Endothelial cell of umbilical vein (primary cell): ENCODE measurements at regions not wholly inside any gene's neighbourhood (a gene's known extent, or its start where the extent isn't known, plus 50 kb on each side); places are given as distances from the start of the nearest gene placed in this dataset.

Experiments used
- BruUV-seq: library from RNA; stranded (reverse); fragments of 400-500 nt; replicated peaks from 2 replicates; lab custom pipeline; 2021; lab: Mats Ljungman, UMichigan
- CTCF ChIA-PET: fragments of 300-600, 350-600 bp; sonication (Branson Sonifier 250); formaldehyde crosslinking; loops from one replicate; lab custom pipeline; 2021; ENCODE audit warnings: antibody characterized with exemption, inconsistent platforms; lab: Charles Lee
- POLR2A ChIA-PET: fragments of 300-600, 350-600 bp; sonication (Branson Sonifier 250); formaldehyde crosslinking; loops from one replicate; lab custom pipeline; 2021; ENCODE audit warnings: antibody characterized with exemption, inconsistent platforms; lab: Charles Lee
- DNase-seq: peaks from one replicate; pipeline ENCODE4 v3.0.0-alpha.2; 2011; ENCODE audit warnings: low read depth, low spot score
- FAIRE-seq: peaks from 2 replicates; lab custom pipeline; 2011; peaks lifted over from hg19 to GRCh38; lab: Jason Lieb, UNC
- H2AFZ ChIP-seq: 2 replicates; pipeline ENCODE4 v1.6.0; 2012; ENCODE audit warnings: low read depth, low read length, control low read depth, inconsistent platforms
- H3K27ac ChIP-seq: 2 replicates; pipeline ENCODE4 v1.5.1; 2011; ENCODE audit warnings: low read depth, mild to moderate bottlenecking, control low read depth, low read length, moderate library complexity; ENCODE audit not compliant: insufficient read depth
- H3K27me3 ChIP-seq, 2 experiments: 2 replicates each; pipeline versions ENCODE4 v1.6.0 to v1.6.1; 2011; ENCODE audit warnings: low read length in 2 of 2, mixed read lengths in 1 of 2; ENCODE audit not compliant: control insufficient read depth in 2 of 2, insufficient read depth in 2 of 2
- H3K36me3 ChIP-seq, 2 experiments: 2 replicates in 1 of 2; 3 replicates in 1 of 2; pipeline ENCODE4 v1.5.1; 2011; ENCODE audit warnings: low read length in 2 of 2, mild to moderate bottlenecking in 1 of 2, moderate library complexity in 1 of 2; ENCODE audit not compliant: control insufficient read depth in 2 of 2, insufficient read depth in 2 of 2; ENCODE audit errors: extremely low read depth in 1 of 2
- H3K4me1 ChIP-seq: 3 replicates; pipeline ENCODE4 v1.5.1; 2011; ENCODE audit warnings: mild to moderate bottlenecking, low read length; ENCODE audit not compliant: control insufficient read depth, insufficient read depth; ENCODE audit errors: extremely low read depth
- H3K4me2 ChIP-seq: 2 replicates; pipeline ENCODE4 v1.6.1; 2011; ENCODE audit warnings: low read length, control low read depth, mixed read lengths; ENCODE audit not compliant: insufficient read depth
- H3K4me3 ChIP-seq, 3 experiments: fragments of 200-600 bp in 1 of 3; sonication (generic), shearing (Covaris generic) in 1 of 3; replicated peaks in 1 of 3; 2 replicates each; pipeline ENCODE4 v1.5.1; 2011 to 2016; ENCODE audit warnings: control low read depth in 3 of 3, low read length in 3 of 3, mild to moderate bottlenecking in 2 of 3, inconsistent platforms in 1 of 3, low read depth in 1 of 3, moderate library complexity in 1 of 3; ENCODE audit not compliant: insufficient read depth in 1 of 3
- H3K79me2 ChIP-seq: 2 replicates; pipeline ENCODE4 v1.6.0; 2012; ENCODE audit warnings: low read length, inconsistent platforms; ENCODE audit not compliant: control insufficient read depth, insufficient read depth
- H3K9ac ChIP-seq: replicated peaks from 2 replicates; pipeline ENCODE3; 2011; ENCODE audit warnings: low read length, control low read depth; ENCODE audit not compliant: insufficient read depth; ENCODE audit errors: extremely low read depth
- H3K9me1 ChIP-seq: replicated peaks from 3 replicates; pipeline ENCODE4 v1.6.0; 2011; ENCODE audit warnings: mild to moderate bottlenecking, low read length; ENCODE audit not compliant: control insufficient read depth, insufficient read depth; ENCODE audit errors: extremely low read depth
- H3K9me3 ChIP-seq: replicated peaks from 2 replicates; pipeline ENCODE4 v1.5.1; 2012; ENCODE audit warnings: low read length, inconsistent platforms; ENCODE audit not compliant: control insufficient read depth, insufficient read depth
- H4K20me1 ChIP-seq: replicated peaks from 2 replicates; pipeline ENCODE3; 2011; ENCODE audit warnings: mild to moderate bottlenecking, low read length; ENCODE audit not compliant: control insufficient read depth, insufficient read depth; ENCODE audit errors: extremely low read depth
- CTCF ChIP-seq, 2 donors: IDR thresholded peaks; 1 replicate in 1 of 2; 2 replicates in 1 of 2; pipeline ENCODE4 v1.5.1; 2011; ENCODE audit warnings: low read length in 2 of 2, mild to moderate bottlenecking in 2 of 2, moderate library complexity in 2 of 2, control low read depth in 1 of 2, inconsistent platforms in 1 of 2, low read depth in 1 of 2; ENCODE audit not compliant: insufficient read depth in 1 of 2; ENCODE audit errors: extremely low read depth in 1 of 2
- EZH2 ChIP-seq: IDR thresholded peaks from 2 replicates; pipeline ENCODE4 v1.6.1; 2012; ENCODE audit warnings: borderline replicate concordance, low read depth, mild to moderate bottlenecking, moderate library complexity, low read length, inconsistent platforms; ENCODE audit not compliant: severe bottlenecking
- FOS ChIP-seq: IDR thresholded peaks from 2 replicates; pipeline ENCODE4 v1.6.1; 2011; ENCODE audit warnings: mild to moderate bottlenecking, low read length, moderate library complexity, borderline replicate concordance; ENCODE audit not compliant: insufficient read depth
- GATA2 ChIP-seq: IDR thresholded peaks from 2 replicates; pipeline ENCODE4 v1.7.0; 2011; ENCODE audit warnings: low read depth, mild to moderate bottlenecking, moderate library complexity, mixed read lengths, low read length; ENCODE audit not compliant: insufficient read length, insufficient read depth
- JUN ChIP-seq: IDR thresholded peaks from 2 replicates; pipeline ENCODE4 v1.6.1; 2011; ENCODE audit warnings: borderline replicate concordance, low read depth; ENCODE audit not compliant: insufficient read length, insufficient read depth
- MAX ChIP-seq: IDR thresholded peaks from 2 replicates; pipeline ENCODE4 v1.6.1; 2011; ENCODE audit not compliant: insufficient read depth, insufficient read length
- MYC ChIP-seq: IDR thresholded peaks from one replicate; pipeline ENCODE4 v1.6.1; 2011; ENCODE audit warnings: mild to moderate bottlenecking, low read depth, low read length
- POLR2A ChIP-seq: IDR thresholded peaks from 2 replicates; pipeline ENCODE4 v1.6.1; 2012; ENCODE audit warnings: low read depth, mild to moderate bottlenecking, control low read depth, low read length
- POLR2AphosphoS5 ChIP-seq: IDR thresholded peaks from 2 replicates; pipeline ENCODE4 v1.6.1; 2012; ENCODE audit warnings: low read depth, mild to moderate bottlenecking, control low read depth, low read length, moderate library complexity; ENCODE audit not compliant: insufficient read depth
- dilution Hi-C: fragments of 300-500 bp; cut with MboI; formaldehyde crosslinking; loops from one replicate; pipeline ENCODE4 v1.15.0; 2019; ENCODE audit warnings: low sequenced_read_pairs; ENCODE audit not compliant: extremely low pct_ligation_motif_present
- intact Hi-C: fragments of 100-400 bp; cut with micrococcal nuclease; formaldehyde crosslinking; loops from one replicate; pipeline ENCODE4 v1.10.0; 2022

GRCh38 chr2:102977426-102978090, 215.7 kb downstream of the TMEM182 start:
- no TSS peak for BruUV-seq
- Histone ChIP-seq H3K36me3 (no peaks in the 10 kb centered on the region), H3K27ac (no peak overlapping the region), H3K9me3 (no peaks in the 10 kb centered on the region), H3K27me3 (no peaks in the 10 kb centered on the region), H3K79me2 (no peaks in the 10 kb centered on the region), H4K20me1 (no peaks in the 10 kb centered on the region), H3K4me3 (no peak overlapping the region), H2AFZ (no peak overlapping the region), H3K9me1 (no peaks in the 10 kb centered on the region), H3K4me2 (no peak overlapping the region), H3K4me1 (no peaks in the 10 kb centered on the region), H3K9ac (no peak overlapping the region)
- FAIRE-seq = no peak
- ChIA-PET POLR2A (no interaction called here), CTCF (no interaction called here)
- intact Hi-C loops (no loop called here), dilution Hi-C loops (no loop called here)
- TF ChIP-seq FOS (no peak), POLR2AphosphoS5 (no peak), MYC (no peak), GATA2 (no peak), POLR2A (no peak), MAX (no peak), CTCF (IDR thresholded peaks at IDR 0.05; ENCODE audit: extremely low read depth in 1 of 2, insufficient read depth in 1 of 2, low read depth in 1 of 2, low read length in 2 of 2) (no peak), JUN (no peak), EZH2 (no peak)
- no peak for DNase-seq
